GM21381 (cell line): ENCODE measurements at regions not wholly inside any gene's neighbourhood (a gene's known extent, or its start where the extent isn't known, plus 50 kb on each side); places are given as distances from the start of the nearest gene placed in this dataset.

ENCODE experiments used
- ATAC-seq: cut with Tn5 transposase; IDR thresholded peaks from one replicate; pipeline ENCODE4 v1.9.1; 2021; ENCODE audit warnings: mild to moderate bottlenecking, moderate library complexity; ENCODE audit not compliant: unreplicated experiment

DNA sequence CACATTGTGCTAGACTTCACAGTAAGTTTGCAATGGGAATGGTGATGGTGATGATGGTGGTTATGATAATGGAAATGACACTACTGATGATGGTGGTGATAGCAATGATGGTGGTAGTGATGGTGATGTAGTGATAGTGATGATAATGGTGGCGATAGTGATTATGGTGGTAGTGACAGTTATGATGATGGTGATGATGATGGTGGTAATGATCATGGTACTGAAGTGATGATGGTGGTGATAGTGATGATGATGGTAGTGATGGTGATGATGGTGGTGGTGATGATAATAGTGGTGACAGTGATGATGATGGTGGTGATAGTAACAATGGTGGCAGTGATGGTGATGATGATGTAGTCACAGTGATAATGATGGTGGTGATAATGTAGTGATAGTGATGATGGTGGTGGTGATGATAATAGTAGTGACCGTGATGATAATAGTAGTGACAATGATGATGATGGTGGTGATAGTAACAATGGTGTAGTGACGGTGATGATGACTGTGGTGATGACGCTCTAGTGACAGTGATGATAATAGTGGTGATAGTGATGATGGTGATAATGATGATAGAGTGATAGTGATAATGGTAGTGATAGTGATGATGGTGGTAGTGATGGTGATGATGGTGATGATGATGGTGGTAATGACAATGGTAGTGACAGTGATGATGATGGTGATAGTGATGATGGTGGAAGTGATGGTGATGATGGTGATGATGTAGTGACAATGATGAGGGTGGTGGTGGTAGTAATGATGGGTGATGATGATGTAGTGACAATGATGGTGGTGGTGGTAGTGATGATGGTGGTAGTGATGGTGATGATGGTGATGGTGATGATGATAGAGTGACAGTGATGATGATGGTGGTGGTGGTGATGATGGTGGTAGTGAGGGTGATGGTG lies 222.9 kb upstream of the PWP1 start:
- ATAC-seq = no peak

DNA sequence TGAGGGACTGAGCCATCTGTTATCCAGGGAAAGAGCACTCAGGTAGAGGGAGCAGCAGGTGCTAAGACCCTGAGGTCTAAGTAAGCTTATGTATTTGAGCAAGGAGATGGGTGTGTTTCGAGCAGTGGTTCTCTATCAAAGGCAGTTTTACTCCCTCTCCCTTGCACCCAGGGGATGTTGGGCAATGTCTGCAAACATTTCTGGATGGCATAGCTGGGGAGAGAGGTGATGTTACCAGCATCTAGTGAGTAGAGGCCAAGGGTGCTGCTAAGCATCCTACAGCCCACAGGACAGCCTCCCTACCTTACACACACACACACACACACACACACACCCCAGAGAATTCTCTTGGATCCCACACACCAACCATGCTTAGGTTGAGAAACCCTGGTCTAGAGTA lies 221.0 kb upstream of the PWP1 start:
- no peak for ATAC-seq

DNA sequence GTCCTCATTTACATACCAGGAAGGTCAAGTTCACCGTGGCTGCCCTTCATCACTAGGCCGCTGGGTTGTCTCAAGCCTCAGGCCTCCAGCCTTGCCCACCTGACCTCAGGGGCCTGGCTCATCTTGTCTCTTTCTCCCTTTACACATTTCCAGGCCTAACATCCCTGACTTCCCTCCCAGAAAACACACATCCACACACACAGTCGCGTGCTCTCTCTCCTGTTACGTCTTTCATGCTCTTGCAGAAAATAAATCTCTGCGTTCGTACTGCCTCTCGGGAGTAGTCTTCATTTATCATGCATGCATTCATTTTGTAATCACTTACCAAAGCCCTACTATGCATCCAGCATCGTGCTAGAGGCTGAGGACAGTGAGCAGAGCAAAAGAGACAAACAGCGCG lies 220.0 kb upstream of the PWP1 start:
- ATAC-seq = no peak

DNA sequence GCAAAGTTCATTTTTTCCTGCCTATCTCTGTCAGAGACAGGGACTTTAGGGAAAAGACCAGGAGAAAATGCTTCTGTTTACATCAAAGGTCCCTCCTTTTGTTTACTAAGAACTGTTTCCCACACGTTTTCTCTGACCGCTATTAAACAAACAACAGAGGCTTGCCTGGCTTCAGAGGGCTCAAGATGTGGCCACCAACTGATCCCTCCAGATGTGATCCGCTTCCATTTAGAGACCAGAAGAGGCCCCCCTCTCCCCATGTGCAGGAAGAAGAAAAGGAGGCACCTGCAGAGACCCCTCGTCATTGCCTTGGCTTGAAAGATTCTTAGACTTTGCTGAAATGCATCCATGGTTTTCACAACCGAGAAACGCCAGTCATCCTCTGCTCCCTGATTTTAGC lies 217.9 kb upstream of the PWP1 start:
- no peak for ATAC-seq

DNA sequence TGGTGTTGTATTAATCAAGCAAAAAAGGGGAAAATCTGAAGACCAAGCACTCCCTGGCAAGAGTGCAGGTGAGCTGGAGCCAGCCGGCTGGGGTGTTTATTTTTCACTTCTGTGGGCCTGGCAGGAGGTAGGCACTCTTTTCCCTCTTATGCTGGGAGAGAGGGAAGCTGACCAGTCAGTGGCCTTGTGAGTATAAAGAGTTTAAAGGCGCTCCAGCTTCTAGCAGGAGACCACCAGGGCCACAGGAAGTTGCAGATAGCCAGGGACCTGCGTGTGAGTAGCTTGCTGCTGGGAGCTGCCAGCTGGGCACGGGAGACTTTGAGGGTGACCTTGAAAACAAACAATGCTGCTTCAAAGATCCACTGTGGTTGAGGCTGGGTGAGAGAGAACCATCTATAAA lies 217.4 kb upstream of the PWP1 start:
- no peak for ATAC-seq

DNA sequence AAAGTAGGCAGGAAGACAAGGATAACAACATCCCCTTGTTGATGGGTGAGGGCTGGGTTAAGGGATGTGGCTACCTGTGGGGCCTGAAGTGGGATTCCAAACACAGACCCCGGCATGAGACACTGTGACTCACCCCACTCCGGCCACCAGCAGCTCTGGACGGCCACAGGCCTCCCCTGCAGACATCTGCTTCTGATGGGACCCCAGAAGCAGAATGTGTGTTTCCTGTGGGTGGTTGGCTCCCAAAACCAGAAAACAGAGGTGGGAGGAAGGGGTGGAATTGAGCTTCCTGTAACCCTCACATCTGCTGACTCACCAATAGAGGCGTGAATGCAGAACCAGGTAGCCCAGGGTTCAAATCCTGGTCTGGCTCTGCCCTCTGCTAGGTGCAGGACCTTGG lies 216.6 kb upstream of the PWP1 start:
- ATAC-seq = no peak

DNA sequence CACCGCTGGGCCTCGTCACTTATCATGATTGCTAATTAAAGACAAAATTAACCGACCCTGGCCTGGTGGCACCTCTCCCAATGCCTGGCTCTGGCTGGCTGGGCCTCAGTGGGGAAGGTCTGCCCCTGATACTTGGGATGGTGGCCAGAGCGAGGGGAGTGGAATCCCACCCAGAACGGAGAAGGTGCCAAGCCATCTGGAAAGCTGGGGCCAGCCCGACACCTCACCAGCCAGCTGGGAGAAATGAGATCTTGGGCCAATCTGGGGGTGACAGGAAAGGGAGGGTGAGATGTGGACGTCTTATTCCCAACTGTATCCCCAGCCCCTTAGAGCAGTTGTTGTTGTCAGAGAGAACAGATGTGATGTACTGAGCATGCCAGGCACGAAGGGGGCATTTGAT lies 215.0 kb upstream of the PWP1 start:
- ATAC-seq = no peak

DNA sequence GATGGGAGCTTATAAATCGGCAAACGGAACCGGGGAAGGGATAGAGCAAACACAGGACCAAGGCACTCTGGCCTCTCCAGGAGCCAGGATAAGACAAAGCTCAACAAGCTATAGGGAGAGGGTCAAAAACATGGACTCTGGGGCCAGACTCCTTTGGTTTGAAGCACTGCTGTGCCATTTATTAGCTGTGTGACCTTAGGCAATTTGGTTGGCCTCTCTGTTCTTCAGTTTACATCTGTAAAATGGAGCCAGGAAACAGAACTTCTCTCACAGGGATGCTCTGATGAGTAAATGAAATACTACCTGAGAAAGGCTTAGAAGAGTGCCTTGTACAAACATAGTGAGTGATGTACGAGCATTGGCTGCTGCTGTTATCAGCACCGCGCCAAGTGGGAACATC lies 213.3 kb upstream of the PWP1 start:
- no peak for ATAC-seq

DNA sequence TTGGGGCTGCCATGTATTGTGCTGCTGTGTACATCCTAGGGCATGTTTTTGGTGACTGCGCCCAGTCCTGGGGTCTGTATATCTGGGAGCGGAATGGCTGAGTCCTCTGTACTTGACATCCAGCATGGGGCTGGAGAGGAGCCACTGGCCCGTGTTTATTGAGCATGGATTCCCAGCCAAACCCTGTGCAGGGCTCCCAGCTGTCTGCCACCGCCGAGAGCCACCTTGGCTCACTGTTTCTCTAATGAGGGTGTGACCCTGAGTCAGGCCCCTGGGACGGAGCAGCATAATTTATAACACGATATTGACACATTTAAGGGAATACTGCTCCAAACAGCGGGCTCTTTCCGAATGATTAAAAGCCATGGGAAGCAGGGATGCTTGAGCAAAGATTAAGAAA lies 211.5 kb upstream of the PWP1 start:
- ATAC-seq = no peak

DNA sequence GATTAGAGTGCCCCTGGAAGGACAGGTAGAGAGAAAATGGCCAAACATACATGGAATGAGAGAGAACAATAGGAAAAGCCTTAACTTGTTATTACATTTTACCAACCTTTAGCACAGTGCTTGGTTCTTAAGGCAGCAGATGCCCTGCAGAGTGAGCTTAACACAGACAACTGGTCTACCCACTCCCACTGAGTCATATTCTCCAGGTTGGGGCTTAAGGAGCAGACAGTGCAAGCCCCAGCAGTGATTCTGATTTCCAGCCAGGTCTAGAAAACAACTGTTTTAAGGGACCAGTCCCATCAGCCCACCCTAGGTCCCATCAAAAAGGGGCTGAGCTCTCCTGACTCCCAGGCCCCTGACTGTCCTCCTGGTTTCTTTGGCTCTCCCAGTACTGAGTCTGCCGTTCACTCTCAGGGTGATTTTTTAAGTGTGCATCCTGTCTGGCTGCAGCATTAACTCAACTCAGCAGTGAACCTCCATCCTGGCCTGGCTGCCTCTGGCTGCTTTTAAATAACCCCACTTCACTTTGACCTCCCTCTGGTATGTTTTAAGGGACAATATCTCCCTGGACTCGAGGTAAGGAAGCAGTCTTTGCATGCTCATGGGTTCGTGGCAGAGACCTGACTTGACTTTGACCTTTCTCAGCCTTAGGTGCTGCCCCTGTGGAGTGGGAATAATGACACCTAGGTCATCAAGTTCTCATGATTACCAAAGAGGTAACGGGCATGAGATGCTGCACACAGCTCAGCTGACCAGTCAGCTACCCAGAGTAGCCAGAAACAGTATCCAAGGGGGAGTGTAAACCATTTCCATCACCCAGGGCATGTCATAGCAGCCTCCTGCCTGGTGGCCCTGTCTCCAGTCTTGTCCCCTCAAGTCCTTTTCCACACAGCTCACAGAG lies 210.7 kb upstream of the PWP1 start:
- no peak for ATAC-seq

DNA sequence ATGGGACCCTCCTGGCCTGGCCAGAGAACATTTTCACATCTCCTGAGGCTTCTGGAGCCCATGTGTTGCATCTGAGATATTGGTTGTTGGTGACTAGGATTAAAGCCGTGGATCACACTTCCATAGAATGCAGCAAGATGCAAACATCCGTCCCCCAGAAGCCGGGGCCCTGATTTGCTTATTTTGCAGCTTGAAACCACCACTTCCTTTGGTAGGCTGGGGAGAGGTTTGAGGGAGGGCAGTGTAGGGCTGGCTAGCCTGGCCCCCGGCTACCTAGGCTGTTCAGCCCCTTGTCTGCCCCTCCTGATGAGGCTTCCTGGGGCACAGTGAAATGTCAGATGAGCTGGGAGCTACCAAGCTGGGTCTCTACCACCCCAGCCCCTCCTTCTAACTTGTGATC lies 209.7 kb upstream of the PWP1 start:
- ATAC-seq = peak; percentile 54

DNA sequence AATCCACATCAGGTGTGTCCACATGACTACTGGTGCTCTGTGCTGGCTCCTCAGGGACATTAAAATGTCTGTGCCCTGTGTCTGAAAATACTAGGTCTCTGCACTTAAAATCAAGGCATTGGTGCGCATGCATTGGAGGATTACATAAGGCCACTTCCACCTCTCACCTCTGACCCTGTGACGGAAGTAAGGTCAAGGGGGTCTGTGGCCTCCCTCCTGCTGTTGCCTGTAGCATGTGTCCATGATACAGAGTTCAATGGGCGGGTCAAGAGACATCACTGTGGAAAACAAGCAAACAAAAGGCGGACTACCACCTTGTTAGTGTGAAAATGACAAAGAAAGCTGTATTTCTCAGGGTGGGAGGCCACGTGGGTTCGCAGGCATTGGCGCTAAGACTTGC lies 208.6 kb upstream of the PWP1 start:
- no peak for ATAC-seq

DNA sequence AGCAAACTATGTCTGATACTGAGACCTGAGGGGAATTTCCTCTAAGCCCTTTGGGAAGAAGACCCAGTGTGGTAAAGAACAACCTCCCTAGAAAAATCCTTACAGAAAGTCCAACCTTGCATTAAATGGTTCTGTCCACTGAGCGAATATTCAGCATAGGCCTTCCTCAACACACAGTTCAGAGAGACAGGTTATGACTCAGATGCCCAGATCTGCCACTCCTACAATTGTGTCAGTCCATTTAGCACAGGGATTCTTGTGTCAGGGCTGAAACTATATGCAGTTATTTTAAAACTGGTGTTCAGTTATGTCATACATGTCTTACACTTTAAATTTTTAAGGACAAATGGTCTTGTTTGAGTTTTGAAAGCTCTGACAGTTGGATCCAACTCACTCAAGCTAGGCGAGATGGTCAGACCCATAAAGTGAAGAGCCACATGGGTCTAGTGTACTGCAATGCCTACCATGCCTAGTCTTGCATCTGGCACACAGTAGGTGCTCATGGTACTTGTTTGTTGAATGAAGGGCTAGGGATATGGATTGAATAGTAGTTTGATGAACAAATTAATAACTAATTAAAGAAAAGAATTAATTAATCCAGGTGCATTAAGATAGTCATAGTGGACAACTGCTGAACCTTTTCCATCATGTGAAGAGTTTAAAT lies 207.5 kb upstream of the PWP1 start:
- ATAC-seq = no peak

DNA sequence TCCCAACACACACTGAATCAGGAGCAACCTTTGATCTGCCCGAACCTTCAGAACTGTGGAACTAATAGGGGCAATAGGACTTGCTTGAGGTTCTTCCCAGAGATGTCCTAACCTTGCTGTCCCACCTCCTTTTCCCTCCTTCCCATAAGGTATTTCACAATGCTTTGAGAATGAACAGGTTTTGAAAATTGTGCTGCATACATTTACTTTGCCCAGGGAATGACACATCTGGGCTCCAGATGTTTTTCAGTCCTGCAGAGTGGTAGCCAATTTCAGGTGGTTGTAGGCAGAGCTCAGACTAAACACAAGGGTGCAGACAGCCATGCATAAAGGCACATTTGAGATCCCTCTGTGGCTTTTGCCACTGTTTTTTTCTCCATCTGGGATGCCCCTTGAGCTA lies 206.7 kb upstream of the PWP1 start:
- no peak for ATAC-seq

DNA sequence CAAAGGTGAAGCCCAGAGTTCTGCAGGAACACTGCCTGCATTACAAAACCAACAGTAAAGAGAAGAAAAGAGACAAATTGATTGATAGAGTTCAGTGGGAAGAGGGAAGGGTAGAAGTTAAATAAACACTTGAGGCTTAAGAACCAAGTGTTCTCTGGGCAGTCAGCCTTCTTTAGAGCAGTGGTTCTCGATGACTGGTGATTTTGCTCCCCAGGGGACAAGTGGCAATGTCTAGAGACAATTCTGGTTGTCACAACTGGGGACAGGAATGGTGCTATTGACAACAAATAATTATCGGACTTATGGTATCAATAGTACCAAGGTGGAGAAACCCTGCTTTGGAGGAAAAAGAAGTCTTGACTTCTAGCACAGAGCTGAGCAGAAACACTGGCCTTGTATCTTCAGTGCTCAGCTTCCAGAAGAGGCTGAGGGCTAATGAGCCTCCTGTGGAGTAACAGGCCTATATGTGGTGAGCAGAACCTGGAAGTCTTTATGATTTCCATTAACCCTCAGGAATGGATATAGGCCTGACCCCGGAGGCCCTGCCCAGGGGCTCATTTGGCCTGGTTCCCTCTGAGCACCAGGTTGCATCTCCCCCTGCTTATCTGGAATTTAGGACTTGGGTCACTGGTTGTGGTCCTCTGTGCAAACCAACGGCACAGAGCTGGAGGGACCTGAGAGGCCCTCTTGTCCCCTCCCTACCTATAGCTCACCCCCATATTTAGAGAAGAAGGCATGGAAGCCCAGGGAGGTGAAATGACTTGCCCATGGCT lies 204.6 kb upstream of the PWP1 start:
- no peak for ATAC-seq

DNA sequence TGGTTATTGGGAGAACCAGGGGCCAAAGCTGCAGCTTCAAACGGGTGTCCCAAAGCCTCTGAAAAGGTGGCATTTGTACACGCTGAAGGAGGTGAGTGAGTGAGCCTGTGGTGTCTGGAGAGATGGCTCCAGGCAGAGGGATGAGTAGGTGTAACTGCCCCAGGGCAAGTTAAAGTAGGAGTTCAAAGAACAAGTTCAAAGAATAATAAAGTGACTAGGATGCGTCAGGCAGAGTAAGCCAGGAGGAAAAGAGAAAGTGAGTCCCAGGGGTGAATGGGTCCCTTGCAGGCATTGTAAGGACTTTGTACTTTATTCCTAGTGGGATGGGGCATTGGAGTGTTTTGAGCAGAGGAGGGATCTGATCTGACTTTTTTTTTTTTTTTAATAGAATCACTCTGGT lies 201.4 kb upstream of the PWP1 start:
- ATAC-seq = no peak

DNA sequence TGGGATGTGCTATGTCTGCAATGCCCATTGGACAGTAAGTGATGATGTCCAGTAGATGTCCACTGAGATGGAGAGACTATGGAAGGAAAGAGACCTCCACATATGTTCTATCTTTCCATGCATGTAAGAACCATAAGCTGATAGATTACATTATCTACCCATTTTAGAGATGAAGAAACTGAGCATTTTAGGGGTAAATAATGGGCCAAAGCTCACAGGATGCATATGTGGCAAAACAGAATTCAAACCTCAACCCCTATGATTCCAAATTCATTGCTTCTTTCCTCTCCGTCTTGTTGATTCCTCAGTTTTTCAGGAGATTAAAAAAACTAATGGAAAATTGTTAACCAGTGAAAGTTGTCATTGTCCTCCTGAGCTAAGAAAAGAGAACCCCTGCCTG lies 200.7 kb upstream of the PWP1 start:
- ATAC-seq = no peak

DNA sequence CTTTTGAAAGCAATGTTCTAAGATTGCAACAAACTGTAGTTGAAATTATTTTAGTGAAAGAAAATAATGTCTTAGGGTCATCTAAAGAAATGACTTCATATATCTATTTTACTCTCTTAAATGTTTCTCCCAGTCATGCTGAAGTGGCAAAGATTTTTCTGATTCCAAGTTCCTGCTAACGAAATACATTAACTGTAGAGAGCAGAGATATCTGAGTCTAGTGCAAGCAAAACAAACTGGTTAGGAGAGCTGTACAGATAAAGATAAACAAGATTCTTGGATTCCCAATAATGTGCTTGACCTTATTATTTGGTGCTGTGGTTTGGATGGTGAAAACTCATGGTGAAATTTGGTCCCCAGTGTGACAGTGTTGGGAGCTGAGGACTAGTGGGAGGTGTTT lies 199.9 kb upstream of the PWP1 start:
- ATAC-seq = no peak

DNA sequence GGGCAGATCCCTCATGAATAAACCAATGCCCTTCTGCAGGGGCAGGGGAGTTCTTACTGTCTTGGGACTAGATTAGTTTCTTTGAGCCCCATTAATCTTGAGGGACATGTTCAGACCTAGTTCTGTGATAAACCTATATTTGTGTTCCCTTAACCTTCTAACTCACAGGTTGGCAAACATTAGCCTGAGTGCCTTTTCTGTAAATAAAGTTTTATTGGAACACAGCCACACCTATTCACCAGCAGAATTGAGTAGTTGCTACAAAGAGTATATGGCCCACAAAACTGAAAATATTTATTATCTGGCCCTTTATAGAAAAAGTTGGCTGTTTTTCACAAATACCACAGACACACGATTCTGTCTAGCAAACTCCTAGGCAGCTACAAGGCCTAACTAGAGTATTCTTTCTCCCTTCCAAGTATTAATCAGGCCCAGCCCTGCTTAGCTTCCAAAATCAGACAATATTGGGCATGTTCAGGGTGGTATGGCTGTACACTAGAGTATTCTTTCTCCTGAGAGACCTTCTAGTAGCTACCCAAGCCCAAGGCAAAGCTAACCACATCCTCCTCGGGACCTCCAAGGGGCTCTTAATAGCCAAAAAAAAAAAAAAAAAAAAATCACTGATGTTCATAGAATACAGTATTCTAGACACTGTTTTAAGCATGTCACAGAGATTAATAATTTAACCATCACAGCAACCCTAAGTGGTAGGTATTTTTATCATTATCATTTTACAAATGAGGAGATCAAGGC lies 199.3 kb upstream of the PWP1 start:
- no peak for ATAC-seq

DNA sequence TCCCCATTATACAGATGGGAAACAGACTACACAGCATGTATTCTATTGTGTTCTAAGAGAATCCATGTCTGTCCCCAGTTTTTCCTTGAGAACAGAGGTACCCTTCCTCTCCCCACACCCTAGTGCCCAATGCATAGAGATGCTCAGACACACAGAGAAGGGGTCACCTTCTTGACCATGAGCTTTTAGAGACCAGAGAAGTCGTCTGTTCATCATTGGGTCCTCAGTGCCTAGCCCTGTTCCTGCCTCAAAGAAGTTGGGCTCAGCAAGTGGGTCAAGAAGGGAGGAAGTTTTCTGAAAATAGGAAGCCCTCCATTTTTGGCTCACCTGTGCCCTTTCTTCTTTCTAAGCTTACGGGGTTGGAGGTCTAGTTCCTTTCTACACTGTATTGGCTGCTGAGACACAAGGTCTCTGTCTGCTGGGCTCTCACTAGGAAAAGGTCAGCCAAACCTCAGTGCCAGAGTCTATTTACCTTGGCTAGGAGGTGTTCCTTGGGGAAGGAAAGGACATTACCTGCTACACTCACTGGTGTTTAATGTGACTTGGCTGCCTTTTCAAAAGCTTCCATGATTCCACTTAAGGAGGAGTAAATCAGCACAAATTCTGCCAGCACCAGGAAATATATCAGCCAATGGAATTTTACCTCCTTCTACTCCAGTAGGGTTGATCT lies 198.5 kb upstream of the PWP1 start:
- ATAC-seq = no peak
